ENCODE measurements at regions not wholly inside any gene's neighbourhood (a gene's known extent, or its start where the extent isn't known, plus 50 kb on each side); places are given as distances from the start of the nearest gene placed in this dataset.

DNA sequence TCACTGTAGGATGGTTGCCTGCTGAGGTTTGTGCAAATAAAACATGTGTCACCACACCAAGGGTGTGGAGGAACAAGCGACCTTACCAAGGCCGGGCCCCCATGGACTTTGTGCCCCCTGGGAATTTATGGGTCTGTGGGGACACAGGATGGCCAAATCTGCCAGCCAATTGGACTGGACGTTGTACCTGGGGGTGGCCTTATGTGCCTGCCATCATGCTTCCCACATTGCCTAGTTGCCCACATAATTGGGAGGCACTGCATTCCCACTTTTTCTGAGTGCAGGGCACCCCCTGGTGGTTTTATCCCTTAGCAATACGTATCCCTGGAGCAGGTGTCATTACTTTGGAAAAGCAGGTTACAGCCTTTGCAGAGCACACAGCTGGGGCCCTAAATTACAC, 92.6 kb upstream of the TMPO start:
- TF ChIP-seq CTCF (IDR thresholded peaks at IDR 0.05) (no peak), POLR2A (IDR thresholded peaks at IDR 0.05) (no peak), POLR2AphosphoS5 (IDR thresholded peaks at IDR 0.05) (no peak)
